ENCODE measurements at regions not wholly inside any gene's neighbourhood (a gene's known extent, or its start where the extent isn't known, plus 50 kb on each side); places are given as distances from the start of the nearest gene placed in this dataset.

DNA sequence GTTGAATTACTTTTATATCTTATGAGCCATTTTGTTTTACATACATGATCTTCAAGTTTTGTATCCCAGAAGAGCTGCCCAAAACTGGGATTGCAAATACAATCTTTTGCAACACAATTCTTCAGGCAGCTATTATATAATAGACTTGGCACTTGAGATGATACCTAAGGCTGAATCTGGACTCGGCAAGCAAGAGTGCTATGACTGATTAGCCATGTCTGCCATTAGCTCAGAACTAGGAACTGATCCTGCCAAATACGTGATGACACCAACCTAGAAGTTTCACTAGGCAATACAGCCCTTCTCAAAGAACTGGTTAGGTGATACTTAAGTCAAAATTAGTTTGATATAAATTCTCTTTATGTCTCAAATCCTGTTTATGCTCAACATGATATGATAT, 619.6 kb downstream of the CPS1 start:
- Histone ChIP-seq H3K9me3 (ENCODE audit: control insufficient read depth in 1 of 2, insufficient read depth in 1 of 2, low read depth in 1 of 2, low read length in 2 of 2) (no peaks in the 10 kb centered on the region), H3K79me2 (ENCODE audit: insufficient read depth, low read length) (no peaks in the 10 kb centered on the region), H3K4me1 (ENCODE audit: control insufficient read depth in 1 of 2, insufficient read depth in 2 of 2, low read length in 2 of 2) (no peaks in the 10 kb centered on the region), H3K27ac (ENCODE audit: low read depth, low read length) (no peak overlapping the region), H3K36me3 (ENCODE audit: control insufficient read depth in 1 of 2, insufficient read depth in 2 of 2, low read length in 2 of 2) (no peaks in the 10 kb centered on the region), H3K4me3 (replicated peaks in 1 of 2; ENCODE audit: low read depth in 1 of 2, low read length in 2 of 2) (no peak overlapping the region), H3K27me3 (ENCODE audit: insufficient read depth, low read length) (no peaks in the 10 kb centered on the region), H3K9me2 (ENCODE audit: insufficient read depth) (0 out of 2 replicates have a peak, but pooled peaks cover 4% of the 10 kb centered on the region), H4K20me1 (ENCODE audit: insufficient read depth) (0 out of 2 replicates have a peak, but pooled peaks cover 4% of the 10 kb centered on the region), H3K9ac (ENCODE audit: low read length) (no peak overlapping the region), H2AFZ (ENCODE audit: low read depth, low read length, poor library complexity, severe bottlenecking) (no peak overlapping the region), H3K4me2 (ENCODE audit: low read length) (no peak overlapping the region)
- TF ChIP-seq CBX3 (IDR thresholded peaks at IDR 0.05; ENCODE audit: low read depth) (no peak), YY1 (IDR thresholded peaks at IDR 0.05; ENCODE audit: extremely low read depth, insufficient replicate concordance, low read depth, low read length) (no peak), SP1 (IDR thresholded peaks at IDR 0.05; ENCODE audit: low read depth) (no peak), FOSL1 (IDR thresholded peaks at IDR 0.05; ENCODE audit: low read depth) (no peak), POLR2A (IDR thresholded peaks at IDR 0.05; ENCODE audit: borderline replicate concordance, extremely low read depth, insufficient read depth, insufficient read length) (no peak), CEBPB (IDR thresholded peaks at IDR 0.05; ENCODE audit: low read depth) (no peak), ZFX (IDR thresholded peaks at IDR 0.05) (no peak), EGR1 (IDR thresholded peaks at IDR 0.05; ENCODE audit: low read depth) (no peak), EZH2phosphoT487 (IDR thresholded peaks at IDR 0.05; ENCODE audit: borderline replicate concordance) (no peak)
- TF ChIP-seq, protein P1, sequence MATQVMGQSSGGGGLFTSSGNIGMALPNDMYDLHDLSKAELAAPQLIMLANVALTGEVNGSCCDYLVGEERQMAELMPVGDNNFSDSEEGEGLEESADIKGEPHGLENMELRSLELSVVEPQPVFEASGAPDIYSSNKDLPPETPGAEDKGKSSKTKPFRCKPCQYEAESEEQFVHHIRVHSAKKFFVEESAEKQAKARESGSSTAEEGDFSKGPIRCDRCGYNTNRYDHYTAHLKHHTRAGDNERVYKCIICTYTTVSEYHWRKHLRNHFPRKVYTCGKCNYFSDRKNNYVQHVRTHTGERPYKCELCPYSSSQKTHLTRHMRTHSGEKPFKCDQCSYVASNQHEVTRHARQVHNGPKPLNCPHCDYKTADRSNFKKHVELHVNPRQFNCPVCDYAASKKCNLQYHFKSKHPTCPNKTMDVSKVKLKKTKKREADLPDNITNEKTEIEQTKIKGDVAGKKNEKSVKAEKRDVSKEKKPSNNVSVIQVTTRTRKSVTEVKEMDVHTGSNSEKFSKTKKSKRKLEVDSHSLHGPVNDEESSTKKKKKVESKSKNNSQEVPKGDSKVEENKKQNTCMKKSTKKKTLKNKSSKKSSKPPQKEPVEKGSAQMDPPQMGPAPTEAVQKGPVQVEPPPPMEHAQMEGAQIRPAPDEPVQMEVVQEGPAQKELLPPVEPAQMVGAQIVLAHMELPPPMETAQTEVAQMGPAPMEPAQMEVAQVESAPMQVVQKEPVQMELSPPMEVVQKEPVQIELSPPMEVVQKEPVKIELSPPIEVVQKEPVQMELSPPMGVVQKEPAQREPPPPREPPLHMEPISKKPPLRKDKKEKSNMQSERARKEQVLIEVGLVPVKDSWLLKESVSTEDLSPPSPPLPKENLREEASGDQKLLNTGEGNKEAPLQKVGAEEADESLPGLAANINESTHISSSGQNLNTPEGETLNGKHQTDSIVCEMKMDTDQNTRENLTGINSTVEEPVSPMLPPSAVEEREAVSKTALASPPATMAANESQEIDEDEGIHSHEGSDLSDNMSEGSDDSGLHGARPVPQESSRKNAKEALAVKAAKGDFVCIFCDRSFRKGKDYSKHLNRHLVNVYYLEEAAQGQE (IDR thresholded peaks at IDR 0.05; ENCODE audit: low read depth): no peak
- TF ChIP-seq, protein P2, sequence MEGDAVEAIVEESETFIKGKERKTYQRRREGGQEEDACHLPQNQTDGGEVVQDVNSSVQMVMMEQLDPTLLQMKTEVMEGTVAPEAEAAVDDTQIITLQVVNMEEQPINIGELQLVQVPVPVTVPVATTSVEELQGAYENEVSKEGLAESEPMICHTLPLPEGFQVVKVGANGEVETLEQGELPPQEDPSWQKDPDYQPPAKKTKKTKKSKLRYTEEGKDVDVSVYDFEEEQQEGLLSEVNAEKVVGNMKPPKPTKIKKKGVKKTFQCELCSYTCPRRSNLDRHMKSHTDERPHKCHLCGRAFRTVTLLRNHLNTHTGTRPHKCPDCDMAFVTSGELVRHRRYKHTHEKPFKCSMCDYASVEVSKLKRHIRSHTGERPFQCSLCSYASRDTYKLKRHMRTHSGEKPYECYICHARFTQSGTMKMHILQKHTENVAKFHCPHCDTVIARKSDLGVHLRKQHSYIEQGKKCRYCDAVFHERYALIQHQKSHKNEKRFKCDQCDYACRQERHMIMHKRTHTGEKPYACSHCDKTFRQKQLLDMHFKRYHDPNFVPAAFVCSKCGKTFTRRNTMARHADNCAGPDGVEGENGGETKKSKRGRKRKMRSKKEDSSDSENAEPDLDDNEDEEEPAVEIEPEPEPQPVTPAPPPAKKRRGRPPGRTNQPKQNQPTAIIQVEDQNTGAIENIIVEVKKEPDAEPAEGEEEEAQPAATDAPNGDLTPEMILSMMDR (IDR thresholded peaks at IDR 0.05 in 2 of 3, conservative IDR thresholded peaks at IDR 0.05 in 1 of 3; ENCODE audit: borderline replicate concordance in 1 of 3, insufficient read depth in 1 of 3, low read depth in 2 of 3, low read length in 2 of 3): no peak
- TF ChIP-seq, protein P3, sequence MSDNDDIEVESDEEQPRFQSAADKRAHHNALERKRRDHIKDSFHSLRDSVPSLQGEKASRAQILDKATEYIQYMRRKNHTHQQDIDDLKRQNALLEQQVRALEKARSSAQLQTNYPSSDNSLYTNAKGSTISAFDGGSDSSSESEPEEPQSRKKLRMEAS (IDR thresholded peaks at IDR 0.05): no peak
- ChIA-PET CTCF (no interaction called here), POLR2A (no interaction called here), RAD21 (ENCODE audit: low non-redundant PET in 1 of 2, low total read pairs in 2 of 2, uncharacterized antibody in 2 of 2, unreplicated experiment in 2 of 2) (no interaction called here)
- ATAC-seq (no peak), DNase-seq (ENCODE audit: low read depth, low spot score) (no peak)
- intact Hi-C loops (cut with micrococcal nuclease): no loop called here
- BruUV-seq (replicated peaks): no TSS peak

Data from HCT116 (cell line).